ENCODE measurements at regions not wholly inside any gene's neighbourhood (a gene's known extent, or its start where the extent isn't known, plus 50 kb on each side); places are given as distances from the start of the nearest gene placed in this dataset.
"Not testable (repeated sequence)": the region's sequence is repeated elsewhere in the genome, so short reads cannot be mapped to it uniquely, and the experiment has no call there.

- H3K4me2 ChIP-seq (ENCODE audit: low read length) = no peak overlapping the region
- no peaks in the 10 kb centered on the region for H3K27me3 ChIP-seq (ENCODE audit: control insufficient read depth, insufficient read depth, low read length)
- no peak overlapping the region for H3K4me3 ChIP-seq (ENCODE audit: low read length)
- H3K36me3 ChIP-seq (ENCODE audit: insufficient read depth, low read length) = no peaks in the 10 kb centered on the region
- H3K9ac ChIP-seq (ENCODE audit: low read depth, low read length) = no peak overlapping the region
- H3K4me1 ChIP-seq (ENCODE audit: control insufficient read depth, insufficient read depth, low read length) = no peaks in the 10 kb centered on the region
- no peaks in the 10 kb centered on the region for H3K9me3 ChIP-seq (replicated peaks; ENCODE audit: low read length)
Observed at GRCh38 chr12:75650595-75651341, 139.4 kb upstream of the KRR1 start.

- no peaks in the 10 kb centered on the region for H3K27me3 ChIP-seq (ENCODE audit: control insufficient read depth, insufficient read depth, low read length)
- no peaks in the 10 kb centered on the region for H3K36me3 ChIP-seq (ENCODE audit: insufficient read depth, low read length)
- no peak overlapping the region for H3K4me3 ChIP-seq (ENCODE audit: low read length)
- H3K4me1 ChIP-seq (ENCODE audit: control insufficient read depth, insufficient read depth, low read length) = no peaks in the 10 kb centered on the region
- no peak overlapping the region for H3K4me2 ChIP-seq (ENCODE audit: low read length)
- H3K9ac ChIP-seq (ENCODE audit: low read depth, low read length) = no peak overlapping the region
- no peaks in the 10 kb centered on the region for H3K9me3 ChIP-seq (replicated peaks; ENCODE audit: low read length)
Observed at GRCh38 chr12:75650100-75650499, 138.7 kb upstream of the KRR1 start.

- Histone ChIP-seq H3K4me1 (ENCODE audit: control insufficient read depth, insufficient read depth, low read length) (no peaks in the 10 kb centered on the region), H3K4me2 (ENCODE audit: low read length) (no peak overlapping the region), H3K36me3 (ENCODE audit: insufficient read depth, low read length) (no peaks in the 10 kb centered on the region), H3K9ac (ENCODE audit: low read depth, low read length) (no peak overlapping the region), H3K27me3 (ENCODE audit: control insufficient read depth, insufficient read depth, low read length) (no peaks in the 10 kb centered on the region), H3K9me3 (replicated peaks; ENCODE audit: low read length) (no peaks in the 10 kb centered on the region), H3K4me3 (ENCODE audit: low read length) (no peak overlapping the region)
Observed at GRCh38 chr12:75648856-75649255, 137.4 kb upstream of the KRR1 start.

GRCh38 chr12:75646329-75647210, 135.2 kb upstream of the KRR1 start:
- no peaks in the 10 kb centered on the region for H3K9me3 ChIP-seq (replicated peaks; ENCODE audit: low read length)

GRCh38 chr12:75644472-75645072, 133.2 kb upstream of the KRR1 start:
- no peaks in the 10 kb centered on the region for H3K36me3 ChIP-seq (ENCODE audit: insufficient read depth, low read length)
- H3K4me3 ChIP-seq (ENCODE audit: low read length) = no peak overlapping the region
- no peak overlapping the region for H3K9ac ChIP-seq (ENCODE audit: low read depth, low read length)
- H3K27me3 ChIP-seq (ENCODE audit: control insufficient read depth, insufficient read depth, low read length) = no peaks in the 10 kb centered on the region
- no peak overlapping the region for H3K4me2 ChIP-seq (ENCODE audit: low read length)
- H3K4me1 ChIP-seq (ENCODE audit: control insufficient read depth, insufficient read depth, low read length) = peaks cover 25% of the 10 kb centered on the region
- no peaks in the 10 kb centered on the region for H3K9me3 ChIP-seq (replicated peaks; ENCODE audit: low read length)

More at GRCh38 chr12:75646329-75647210, 135.2 kb upstream of the KRR1 start:
- Histone ChIP-seq H3K36me3 (ENCODE audit: insufficient read depth, low read length) (no peaks in the 10 kb centered on the region), H3K4me3 (ENCODE audit: low read length) (no peak overlapping the region), H3K4me2 (ENCODE audit: low read length) (no peak overlapping the region), H3K27me3 (ENCODE audit: control insufficient read depth, insufficient read depth, low read length) (no peaks in the 10 kb centered on the region), H3K9ac (ENCODE audit: low read depth, low read length) (no peak overlapping the region), H3K4me1 (ENCODE audit: control insufficient read depth, insufficient read depth, low read length) (peaks cover 13% of the 10 kb centered on the region)

GRCh38 chr12:75643119-75643518, 131.7 kb upstream of the KRR1 start:
- H3K9ac ChIP-seq (ENCODE audit: low read depth, low read length); H3K36me3 ChIP-seq (ENCODE audit: insufficient read depth, low read length); H3K4me3 ChIP-seq (ENCODE audit: low read length); H3K4me2 ChIP-seq (ENCODE audit: low read length); H3K9me3 ChIP-seq (replicated peaks; ENCODE audit: low read length); H3K27me3 ChIP-seq (ENCODE audit: control insufficient read depth, insufficient read depth, low read length): not testable (repeated sequence)
- H3K4me1 ChIP-seq (ENCODE audit: control insufficient read depth, insufficient read depth, low read length) = peaks cover 25% of the 10 kb centered on the region

GRCh38 chr12:75642226-75642625, 130.8 kb upstream of the KRR1 start:
- H3K27me3 ChIP-seq (ENCODE audit: control insufficient read depth, insufficient read depth, low read length) = no peaks in the 10 kb centered on the region
- H3K4me1 ChIP-seq (ENCODE audit: control insufficient read depth, insufficient read depth, low read length) = peaks cover 25% of the 10 kb centered on the region
- H3K9ac ChIP-seq (ENCODE audit: low read depth, low read length) = no peak overlapping the region
- no peaks in the 10 kb centered on the region for H3K9me3 ChIP-seq (replicated peaks; ENCODE audit: low read length)
- no peaks in the 10 kb centered on the region for H3K36me3 ChIP-seq (ENCODE audit: insufficient read depth, low read length)
- H3K4me3 ChIP-seq (ENCODE audit: low read length) = no peak overlapping the region
- H3K4me2 ChIP-seq (ENCODE audit: low read length) = no peak overlapping the region

- H3K4me2 ChIP-seq (ENCODE audit: low read length) = peak overlapping the region; percentile 35
- H3K9ac ChIP-seq (ENCODE audit: low read depth, low read length) = no peak overlapping the region
- no peaks in the 10 kb centered on the region for H3K36me3 ChIP-seq (ENCODE audit: insufficient read depth, low read length)
- peaks cover 28% of the 10 kb centered on the region for H3K4me1 ChIP-seq (ENCODE audit: control insufficient read depth, insufficient read depth, low read length)
- H3K9me3 ChIP-seq (replicated peaks; ENCODE audit: low read length) = no peaks in the 10 kb centered on the region
- no peaks in the 10 kb centered on the region for H3K27me3 ChIP-seq (ENCODE audit: control insufficient read depth, insufficient read depth, low read length)
- H3K4me3 ChIP-seq (ENCODE audit: low read length) = no peak overlapping the region
Observed at GRCh38 chr12:75641031-75641780, 129.8 kb upstream of the KRR1 start.

GRCh38 chr12:75638792-75639191, 127.4 kb upstream of the KRR1 start:
- Histone ChIP-seq H3K9me3 (replicated peaks; ENCODE audit: low read length) (no peaks in the 10 kb centered on the region), H3K4me2 (ENCODE audit: low read length) (no peak overlapping the region), H3K27me3 (ENCODE audit: control insufficient read depth, insufficient read depth, low read length) (no peaks in the 10 kb centered on the region), H3K4me1 (ENCODE audit: control insufficient read depth, insufficient read depth, low read length) (peaks cover 45% of the 10 kb centered on the region), H3K36me3 (ENCODE audit: insufficient read depth, low read length) (no peaks in the 10 kb centered on the region), H3K9ac (ENCODE audit: low read depth, low read length) (no peak overlapping the region), H3K4me3 (ENCODE audit: low read length) (no peak overlapping the region)

GRCh38 chr12:75636607-75637006, 125.2 kb upstream of the KRR1 start:
- no peaks in the 10 kb centered on the region for H3K27me3 ChIP-seq (ENCODE audit: control insufficient read depth, insufficient read depth, low read length)
- H3K4me3 ChIP-seq (ENCODE audit: low read length) = no peak overlapping the region
- H3K4me1 ChIP-seq (ENCODE audit: control insufficient read depth, insufficient read depth, low read length) = peaks cover 39% of the 10 kb centered on the region
- no peaks in the 10 kb centered on the region for H3K36me3 ChIP-seq (ENCODE audit: insufficient read depth, low read length)
- no peak overlapping the region for H3K4me2 ChIP-seq (ENCODE audit: low read length)
- H3K9ac ChIP-seq (ENCODE audit: low read depth, low read length) = no peak overlapping the region
- H3K9me3 ChIP-seq (replicated peaks; ENCODE audit: low read length) = no peaks in the 10 kb centered on the region
